Neural progenitor cell (in vitro differentiated cells): ENCODE measurements at regions not wholly inside any gene's neighbourhood (a gene's known extent, or its start where the extent isn't known, plus 50 kb on each side); places are given as distances from the start of the nearest gene placed in this dataset.

Experiments
- DNase-seq: peaks from one replicate; pipeline ENCODE4 v3.0.0-alpha.2; 2016; ENCODE audit warnings: low spot score
- H2AFZ ChIP-seq: fragments of 200-600 bp; sonication (generic); replicated peaks from 2 replicates; pipeline ENCODE4 v1.6.1; 2016; ENCODE audit warnings: antibody characterized with exemption
- H3F3A ChIP-seq: fragments of 200-600 bp; sonication (generic); 2 replicates; pipeline ENCODE4 v1.6.1; 2016; ENCODE audit warnings: antibody characterized with exemption, low read depth
- H3K27ac ChIP-seq: fragments of 200-600 bp; sonication (generic); 2 replicates; pipeline ENCODE4 v1.5.1; 2016; ENCODE audit warnings: mild to moderate bottlenecking
- H3K27me3 ChIP-seq: fragments of 200-600 bp; sonication (generic); 2 replicates; pipeline ENCODE4 v1.6.1; 2016; ENCODE audit warnings: mild to moderate bottlenecking, moderate library complexity
- H3K36me3 ChIP-seq: fragments of 200-600 bp; sonication (generic); 2 replicates; pipeline ENCODE4 v1.5.1; 2016
- H3K4me1 ChIP-seq: fragments of 200-600 bp; sonication (generic); 2 replicates; pipeline ENCODE4 v1.6.1; 2016; ENCODE audit warnings: mixed run types
- H3K4me2 ChIP-seq: fragments of 200-600 bp; sonication (generic); 2 replicates; pipeline ENCODE4 v1.6.1; 2016
- H3K4me3 ChIP-seq: fragments of 200-600 bp; sonication (generic); 2 replicates; pipeline ENCODE4 v1.5.1; 2016
- H3K79me2 ChIP-seq: fragments of 200-600 bp; sonication (generic); 2 replicates; pipeline ENCODE4 v1.6.1; 2016; ENCODE audit warnings: low read depth
- H3K9ac ChIP-seq: fragments of 200-600 bp; sonication (generic); 2 replicates; pipeline ENCODE4 v1.6.1; 2016
- H3K9me3 ChIP-seq: fragments of 200-600 bp; sonication (generic); 2 replicates; pipeline ENCODE4 v1.5.1; 2016; ENCODE audit warnings: low read depth
- H4K20me1 ChIP-seq: fragments of 200-600 bp; sonication (generic); 2 replicates; pipeline ENCODE4 v1.6.1; 2016; ENCODE audit warnings: low read depth
- H3K27ac Mint-ChIP-seq: 3 replicates; pipeline ENCODE4 v1.8.0; 2021; ENCODE audit warnings: mixed read lengths
- H3K27me3 Mint-ChIP-seq: 2 replicates; pipeline ENCODE4 v1.8.0; 2022; ENCODE audit warnings: low read depth, mild to moderate bottlenecking, inconsistent platforms, moderate library complexity, mixed read lengths; ENCODE audit not compliant: insufficient read depth
- H3K36me3 Mint-ChIP-seq: 3 replicates; pipeline ENCODE4 v1.8.0; 2021; ENCODE audit warnings: mixed read lengths
- H3K4me1 Mint-ChIP-seq: 3 replicates; pipeline ENCODE4 v1.8.0; 2021; ENCODE audit warnings: mixed read lengths
- H3K4me3 Mint-ChIP-seq: 3 replicates; pipeline ENCODE4 v1.8.0; 2021; ENCODE audit warnings: mild to moderate bottlenecking, moderate library complexity, mixed read lengths
- H3K9me3 Mint-ChIP-seq: 3 replicates; pipeline ENCODE4 v1.8.0; 2020; ENCODE audit warnings: mixed read lengths
- EZH2 ChIP-seq: fragments of 200-600 bp; sonication (generic); IDR thresholded peaks from 2 replicates; pipeline ENCODE4 v1.6.1; 2017; ENCODE audit warnings: antibody characterized with exemption, mild to moderate bottlenecking, moderate library complexity
- EZH2phosphoT487 ChIP-seq: fragments of 200-600 bp; sonication (generic); IDR thresholded peaks from 2 replicates; pipeline ENCODE4 v1.6.1; 2017; ENCODE audit warnings: antibody characterized with exemption
- TF ChIP-seq, protein P1 (sequence below): fragments of 200-600 bp; sonication (generic); IDR thresholded peaks from 2 replicates; pipeline ENCODE4 v1.5.1; 2017; ENCODE audit warnings: antibody characterized with exemption, mild to moderate bottlenecking

DNA sequence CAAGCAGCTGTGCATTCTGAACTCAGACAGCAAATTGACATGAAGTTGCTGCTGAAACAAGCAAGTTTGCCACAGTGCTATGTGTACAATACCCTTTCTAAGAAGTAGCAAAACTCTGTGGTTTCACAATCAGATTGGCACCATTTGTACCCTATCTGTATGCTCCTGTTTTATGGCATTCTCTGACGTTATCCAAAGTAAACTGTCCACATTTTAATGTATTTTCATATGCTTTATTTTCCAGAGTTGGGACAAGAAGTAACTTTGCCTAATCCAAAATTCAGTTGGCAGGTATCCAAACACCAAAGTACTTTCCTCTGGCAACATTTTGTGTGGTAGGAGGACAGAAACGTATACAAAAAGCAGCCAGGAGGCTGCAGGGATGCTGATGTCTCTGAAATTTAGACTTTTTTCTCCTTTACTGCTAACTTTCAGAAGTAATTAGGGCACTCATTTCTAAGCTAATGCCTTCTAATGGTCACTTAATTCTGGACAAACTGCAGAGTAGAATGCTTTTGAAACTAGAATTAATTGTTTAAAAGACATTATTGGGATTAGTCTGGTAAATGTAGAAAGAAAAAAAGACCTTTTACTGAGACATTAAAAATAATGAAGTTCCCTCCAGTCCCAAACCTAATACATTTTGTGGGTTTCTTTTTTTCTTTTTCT is 414.7 kb upstream of the NRP1 start:
- Mint-ChIP-seq H3K4me3 (no peak overlapping the region), H3K9me3 (no peaks in the 10 kb centered on the region), H3K27me3 (no peaks in the 10 kb centered on the region), H3K27ac (no peak overlapping the region), H3K36me3 (no peaks in the 10 kb centered on the region), H3K4me1 (no peaks in the 10 kb centered on the region)
- H3K9ac ChIP-seq: no peak overlapping the region
- TF ChIP-seq, protein P1, sequence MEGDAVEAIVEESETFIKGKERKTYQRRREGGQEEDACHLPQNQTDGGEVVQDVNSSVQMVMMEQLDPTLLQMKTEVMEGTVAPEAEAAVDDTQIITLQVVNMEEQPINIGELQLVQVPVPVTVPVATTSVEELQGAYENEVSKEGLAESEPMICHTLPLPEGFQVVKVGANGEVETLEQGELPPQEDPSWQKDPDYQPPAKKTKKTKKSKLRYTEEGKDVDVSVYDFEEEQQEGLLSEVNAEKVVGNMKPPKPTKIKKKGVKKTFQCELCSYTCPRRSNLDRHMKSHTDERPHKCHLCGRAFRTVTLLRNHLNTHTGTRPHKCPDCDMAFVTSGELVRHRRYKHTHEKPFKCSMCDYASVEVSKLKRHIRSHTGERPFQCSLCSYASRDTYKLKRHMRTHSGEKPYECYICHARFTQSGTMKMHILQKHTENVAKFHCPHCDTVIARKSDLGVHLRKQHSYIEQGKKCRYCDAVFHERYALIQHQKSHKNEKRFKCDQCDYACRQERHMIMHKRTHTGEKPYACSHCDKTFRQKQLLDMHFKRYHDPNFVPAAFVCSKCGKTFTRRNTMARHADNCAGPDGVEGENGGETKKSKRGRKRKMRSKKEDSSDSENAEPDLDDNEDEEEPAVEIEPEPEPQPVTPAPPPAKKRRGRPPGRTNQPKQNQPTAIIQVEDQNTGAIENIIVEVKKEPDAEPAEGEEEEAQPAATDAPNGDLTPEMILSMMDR: no peak
- TF ChIP-seq EZH2phosphoT487: no peak
- no peak for TF ChIP-seq EZH2
- no peaks in the 10 kb centered on the region for H3F3A ChIP-seq
- no peaks in the 10 kb centered on the region for H3K27me3 ChIP-seq
- H3K4me1 ChIP-seq: peaks cover 5% of the 10 kb centered on the region
- no peaks in the 10 kb centered on the region for H4K20me1 ChIP-seq
- H2AFZ ChIP-seq: no peak overlapping the region
- no peak overlapping the region for H3K27ac ChIP-seq
- H3K79me2 ChIP-seq: no peaks in the 10 kb centered on the region
- DNase-seq: no peak
- no peaks in the 10 kb centered on the region for H3K36me3 ChIP-seq
- H3K9me3 ChIP-seq: no peaks in the 10 kb centered on the region
- H3K4me2 ChIP-seq: no peak overlapping the region
- no peak overlapping the region for H3K4me3 ChIP-seq

GRCh38 chr10:33746836-33747268 is 412.4 kb upstream of the NRP1 start:
- Histone ChIP-seq H3K4me2 (no peak overlapping the region), H2AFZ (no peak overlapping the region), H3K9ac (no peak overlapping the region), H3K4me3 (no peak overlapping the region), H3K79me2 (no peaks in the 10 kb centered on the region), H3K27ac (no peak overlapping the region), H3K9me3 (no peaks in the 10 kb centered on the region), H4K20me1 (no peaks in the 10 kb centered on the region), H3K27me3 (no peaks in the 10 kb centered on the region), H3K4me1 (peaks cover 5% of the 10 kb centered on the region), H3K36me3 (no peaks in the 10 kb centered on the region), H3F3A (no peaks in the 10 kb centered on the region)
- DNase-seq: no peak
- no peak overlapping the region for H3K27ac Mint-ChIP-seq
- H3K4me1 Mint-ChIP-seq: peaks cover 10% of the 10 kb centered on the region
- TF ChIP-seq EZH2phosphoT487 (no peak), EZH2 (no peak)
- TF ChIP-seq, protein P1: no peak
- no peaks in the 10 kb centered on the region for H3K36me3 Mint-ChIP-seq
- H3K27me3 Mint-ChIP-seq: no peaks in the 10 kb centered on the region
- no peaks in the 10 kb centered on the region for H3K9me3 Mint-ChIP-seq
- H3K4me3 Mint-ChIP-seq: no peak overlapping the region

DNA sequence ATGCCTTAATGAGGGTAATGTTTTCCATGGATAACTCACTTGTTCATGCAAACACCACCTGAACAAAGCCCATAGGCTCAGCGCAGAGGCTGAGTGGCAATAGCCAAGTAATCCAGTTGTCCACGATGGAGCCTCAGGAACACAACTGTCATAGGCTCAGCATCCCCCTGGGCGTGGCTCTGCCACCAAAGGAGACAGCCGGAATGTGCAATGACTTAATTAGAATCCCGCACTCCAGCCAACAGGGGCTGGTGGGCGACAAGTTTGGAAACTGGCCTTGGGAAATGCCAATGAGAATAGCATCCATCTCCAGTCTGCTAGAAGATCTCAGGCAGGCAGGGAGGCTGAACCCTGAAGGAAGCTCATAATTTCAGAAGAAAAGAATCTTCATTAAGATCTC is 411.7 kb upstream of the NRP1 start:
- Mint-ChIP-seq H3K4me1 (peaks cover 10% of the 10 kb centered on the region), H3K27ac (no peak overlapping the region)
- H3K4me1 ChIP-seq: peaks cover 5% of the 10 kb centered on the region

More for the DNA sequence above, 411.7 kb upstream of the NRP1 start:
- no peak overlapping the region for H2AFZ ChIP-seq
- no peak overlapping the region for H3K27ac ChIP-seq
- H3F3A ChIP-seq: no peaks in the 10 kb centered on the region
- no peak overlapping the region for H3K4me2 ChIP-seq
- H3K9me3 Mint-ChIP-seq: peaks cover 2% of the 10 kb centered on the region
- H3K4me3 Mint-ChIP-seq: no peak overlapping the region
- no peak overlapping the region for H3K4me3 ChIP-seq
- no peaks in the 10 kb centered on the region for H3K79me2 ChIP-seq
- no peak overlapping the region for H3K9ac ChIP-seq
- no peaks in the 10 kb centered on the region for H3K27me3 Mint-ChIP-seq
- H4K20me1 ChIP-seq: no peaks in the 10 kb centered on the region
- DNase-seq: no peak
- H3K27me3 ChIP-seq: no peaks in the 10 kb centered on the region
- TF ChIP-seq EZH2: no peak
- TF ChIP-seq, protein P1: no peak
- TF ChIP-seq EZH2phosphoT487: no peak
- H3K36me3 ChIP-seq: no peaks in the 10 kb centered on the region
- no peaks in the 10 kb centered on the region for H3K9me3 ChIP-seq
- peaks cover 1% of the 10 kb centered on the region for H3K36me3 Mint-ChIP-seq
